Chondrocyte (in vitro differentiated cells): ENCODE measurements at regions not wholly inside any gene's neighbourhood (a gene's known extent, or its start where the extent isn't known, plus 50 kb on each side); places are given as distances from the start of the nearest gene placed in this dataset.

ENCODE experiments used
- DNase-seq: peaks from one replicate; pipeline ENCODE4 v3.0.0; 2021; ENCODE audit warnings: mixed read lengths, low spot score
- H3K27ac Mint-ChIP-seq: one replicate; pipeline ENCODE4 v1.8.0; 2021; ENCODE audit warnings: mild to moderate bottlenecking, moderate library complexity, mixed read lengths; ENCODE audit not compliant: unreplicated experiment
- H3K27me3 Mint-ChIP-seq: 2 replicates; pipeline ENCODE4 v1.8.0; 2021; ENCODE audit warnings: low read depth, mixed read lengths
- H3K36me3 Mint-ChIP-seq: 2 replicates; pipeline ENCODE4 v1.8.0; 2021; ENCODE audit warnings: low read depth, mixed read lengths
- H3K4me1 Mint-ChIP-seq: 2 replicates; pipeline ENCODE4 v1.8.0; 2021; ENCODE audit warnings: low read depth, mild to moderate bottlenecking, mixed read lengths
- H3K4me3 Mint-ChIP-seq: one replicate; pipeline ENCODE4 v1.8.0; 2021; ENCODE audit warnings: mild to moderate bottlenecking, moderate library complexity, mixed read lengths; ENCODE audit not compliant: unreplicated experiment
- H3K9me3 Mint-ChIP-seq: 2 replicates; pipeline ENCODE4 v1.8.0; 2021; ENCODE audit warnings: low read depth, mixed read lengths
- CTCF ChIP-seq: fragments of 200-600 bp; sonication (generic); IDR thresholded peaks from 2 replicates; pipeline ENCODE4 v1.5.0; 2021; ENCODE audit warnings: antibody characterized with exemption, mild to moderate bottlenecking, moderate library complexity

GRCh38 chr12:84422340-84422739 lies 490.3 kb downstream of the SLC6A15 start:
- Mint-ChIP-seq H3K36me3 (no peaks in the 10 kb centered on the region), H3K4me3 (no peak overlapping the region), H3K9me3 (no peaks in the 10 kb centered on the region), H3K27me3 (no peaks in the 10 kb centered on the region), H3K4me1 (no peaks in the 10 kb centered on the region), H3K27ac (no peak overlapping the region)
- no peak for TF ChIP-seq CTCF
- DNase-seq, result no peak

- Mint-ChIP-seq H3K4me3 (no peak overlapping the region), H3K27ac (no peak overlapping the region), H3K27me3 (no peaks in the 10 kb centered on the region), H3K9me3 (no peaks in the 10 kb centered on the region), H3K4me1 (peaks cover 4% of the 10 kb centered on the region), H3K36me3 (no peaks in the 10 kb centered on the region)
- no peak for TF ChIP-seq CTCF
- no peak for DNase-seq
Observed at GRCh38 chr12:84421103-84421502, 491.5 kb downstream of the SLC6A15 start.

- Mint-ChIP-seq H3K36me3 (no peaks in the 10 kb centered on the region), H3K27ac (no peak overlapping the region), H3K4me1 (peaks cover 13% of the 10 kb centered on the region), H3K27me3 (no peaks in the 10 kb centered on the region), H3K9me3 (no peaks in the 10 kb centered on the region), H3K4me3 (no peak overlapping the region)
- TF ChIP-seq CTCF, result no peak
- DNase-seq, result no peak
Observed at GRCh38 chr12:84416626-84417025, 496.0 kb downstream of the SLC6A15 start.

GRCh38 chr12:84415946-84416345 lies 496.7 kb downstream of the SLC6A15 start:
- Mint-ChIP-seq H3K4me1 (peaks cover 13% of the 10 kb centered on the region), H3K27me3 (no peaks in the 10 kb centered on the region), H3K36me3 (no peaks in the 10 kb centered on the region), H3K9me3 (no peaks in the 10 kb centered on the region), H3K4me3 (no peak overlapping the region), H3K27ac (no peak overlapping the region)
- no peak for DNase-seq
- no peak for TF ChIP-seq CTCF

GRCh38 chr12:84413656-84414055 lies 498.9 kb downstream of the SLC6A15 start:
- H3K36me3 Mint-ChIP-seq, result no peaks in the 10 kb centered on the region
- no peak overlapping the region for H3K4me3 Mint-ChIP-seq
- DNase-seq, result no peak
- peaks cover 19% of the 10 kb centered on the region for H3K4me1 Mint-ChIP-seq
- H3K27me3 Mint-ChIP-seq, result no peaks in the 10 kb centered on the region
- H3K27ac Mint-ChIP-seq, result no peak overlapping the region
- no peaks in the 10 kb centered on the region for H3K9me3 Mint-ChIP-seq
- no peak for TF ChIP-seq CTCF
